HG03460 (cell line): ENCODE measurements at regions not wholly inside any gene's neighbourhood (a gene's known extent, or its start where the extent isn't known, plus 50 kb on each side); places are given as distances from the start of the nearest gene placed in this dataset.

Experiments
- ATAC-seq: cut with Tn5 transposase; IDR thresholded peaks from one replicate; pipeline ENCODE4 v1.9.1; 2021; ENCODE audit not compliant: unreplicated experiment

GRCh38 chr14:87566991-87567390 is 426.0 kb downstream of the GALC start:
- ATAC-seq: no peak

DNA sequence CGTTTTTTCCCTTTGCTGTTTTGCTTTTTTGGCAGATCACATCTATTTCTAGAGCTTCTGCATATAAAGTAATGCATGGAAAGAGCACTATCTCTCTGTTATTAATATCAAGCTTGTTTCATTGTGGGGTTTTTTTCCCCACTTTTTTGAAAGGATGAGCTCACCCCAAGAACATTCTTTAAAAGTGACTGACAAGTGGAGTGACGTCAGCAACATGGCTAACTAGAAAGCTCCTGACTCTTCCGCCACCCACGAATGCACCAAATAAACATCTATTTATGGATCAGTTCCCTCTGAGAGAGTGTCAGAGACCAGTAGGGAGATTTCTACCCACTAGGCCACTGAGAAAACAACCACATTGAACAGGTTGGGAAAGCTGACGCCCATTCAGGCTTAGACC is 445.4 kb downstream of the GALC start:
- no peak for ATAC-seq

DNA sequence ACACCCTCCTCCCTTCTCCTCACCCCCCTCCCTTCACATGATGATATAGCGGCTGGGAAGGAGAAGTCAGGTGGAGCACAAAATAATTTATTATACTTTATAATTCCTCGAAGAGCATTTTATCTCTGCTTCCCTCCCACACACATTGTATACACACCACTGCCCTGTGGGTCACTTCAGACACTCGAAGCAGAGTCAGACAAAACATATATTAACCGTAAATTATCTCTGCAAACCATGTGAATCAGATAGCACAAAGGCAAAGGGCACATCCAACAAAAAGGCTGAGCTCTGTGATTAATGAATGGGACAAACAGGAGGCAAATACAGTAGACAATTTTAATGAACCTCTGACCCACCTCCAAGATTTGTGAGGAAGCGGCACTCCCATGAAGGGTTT is 450.7 kb downstream of the GALC start:
- no peak for ATAC-seq

- ATAC-seq: no peak
Measured at GRCh38 chr14:87540339-87540738, 452.6 kb downstream of the GALC start.

DNA sequence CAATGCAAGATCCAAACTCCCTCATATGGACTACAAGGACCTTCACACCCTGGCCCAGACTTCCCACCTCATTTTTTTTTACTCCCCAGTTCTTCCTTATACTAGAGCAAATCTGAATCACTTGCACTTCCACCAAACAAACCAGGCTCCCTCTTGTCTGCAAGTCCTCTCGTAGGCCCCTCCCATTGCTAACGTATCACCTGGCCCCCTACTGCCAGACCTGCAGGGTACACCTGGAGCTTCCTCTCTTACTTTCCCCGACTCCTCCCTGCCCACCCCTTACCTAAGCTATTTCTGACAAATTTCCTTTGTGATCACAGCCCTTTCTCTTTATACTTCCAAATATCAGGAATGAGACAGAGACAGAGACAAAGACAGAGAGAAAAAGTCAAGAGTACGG is 463.9 kb downstream of the GALC start:
- ATAC-seq: no peak

GRCh38 chr14:87526731-87527130 is 466.3 kb downstream of the GALC start:
- ATAC-seq: no peak

- ATAC-seq: no peak
Measured at GRCh38 chr14:87524011-87524410, 469.0 kb downstream of the GALC start.

GRCh38 chr14:87522575-87522974 is 470.4 kb downstream of the GALC start:
- no peak for ATAC-seq

- no peak for ATAC-seq
Measured at GRCh38 chr14:87508333-87508732, 484.6 kb downstream of the GALC start.

- no peak for ATAC-seq
Measured at GRCh38 chr14:87503711-87504110, 489.3 kb downstream of the GALC start.

DNA sequence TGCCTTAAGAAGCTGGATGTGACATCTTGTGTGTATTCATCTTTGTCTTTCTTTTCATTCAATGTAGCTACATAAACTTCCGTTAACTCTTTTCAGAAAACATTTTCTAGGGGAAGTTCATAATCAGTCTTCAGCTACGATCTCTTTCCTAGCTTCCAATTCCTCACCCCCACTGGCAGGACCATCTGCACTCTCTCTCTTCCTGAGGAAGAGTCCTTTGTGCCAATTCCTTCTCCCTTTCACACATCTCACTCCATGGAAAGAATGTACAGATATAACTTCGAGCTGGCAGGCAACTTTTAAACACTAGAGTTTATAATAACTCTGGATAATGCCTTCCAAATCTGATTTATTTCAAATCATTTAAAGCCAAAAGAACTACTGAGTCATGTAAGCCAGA is 495.7 kb downstream of the GALC start:
- ATAC-seq: no peak

- ATAC-seq: no peak
Measured at GRCh38 chr14:87494010-87494409, 499.0 kb downstream of the GALC start.

GRCh38 chr14:87492561-87492960 is 500.4 kb downstream of the GALC start:
- no peak for ATAC-seq

DNA sequence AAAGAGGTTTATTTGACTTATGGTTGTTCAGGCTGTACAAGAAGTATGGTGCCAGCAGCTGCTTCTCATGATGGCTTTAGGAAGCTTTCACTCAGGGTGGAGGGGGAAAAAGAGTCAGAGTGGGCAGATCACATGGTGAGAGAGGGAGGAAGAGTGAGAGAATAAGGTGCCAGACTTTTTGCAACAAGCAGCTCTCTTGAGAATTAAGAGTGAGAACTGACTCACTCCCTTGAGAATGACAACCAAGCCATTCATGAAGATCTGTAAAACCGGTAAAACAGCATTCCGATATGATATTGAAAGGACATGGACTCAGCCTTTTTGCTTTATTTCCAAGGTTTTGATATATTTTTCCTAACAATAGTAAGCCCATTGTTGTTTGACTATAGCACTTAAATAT is 501.2 kb downstream of the GALC start:
- no peak for ATAC-seq

DNA sequence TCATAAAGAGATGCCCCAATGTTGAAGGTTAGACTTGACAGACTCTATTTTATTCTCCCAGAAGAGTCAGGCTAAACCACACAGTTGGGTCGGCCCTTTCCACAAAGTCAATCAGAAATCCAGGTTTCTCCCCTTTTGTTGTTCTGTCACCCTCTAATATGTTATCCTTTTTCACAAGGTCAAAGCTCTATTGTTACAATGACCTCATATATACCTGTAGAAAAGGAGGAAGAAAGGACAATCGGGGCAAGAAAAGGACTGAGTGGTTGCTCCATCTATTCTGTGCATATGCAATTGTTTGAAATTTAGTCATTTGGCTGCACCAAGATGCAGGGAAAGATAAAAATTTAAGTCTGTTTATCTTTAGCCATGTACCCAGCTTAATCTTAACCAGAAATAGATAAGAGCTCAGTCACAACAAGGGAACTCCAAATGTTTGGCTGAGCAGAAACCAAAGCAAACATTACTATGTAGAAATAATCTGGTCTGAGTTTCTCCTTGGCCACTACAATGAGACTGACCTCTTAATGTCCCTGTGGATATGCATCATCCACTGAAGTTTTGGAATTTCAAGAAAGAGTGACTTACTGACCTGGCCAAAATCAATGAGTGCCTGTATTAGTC is 503.7 kb downstream of the GALC start:
- ATAC-seq: no peak

DNA sequence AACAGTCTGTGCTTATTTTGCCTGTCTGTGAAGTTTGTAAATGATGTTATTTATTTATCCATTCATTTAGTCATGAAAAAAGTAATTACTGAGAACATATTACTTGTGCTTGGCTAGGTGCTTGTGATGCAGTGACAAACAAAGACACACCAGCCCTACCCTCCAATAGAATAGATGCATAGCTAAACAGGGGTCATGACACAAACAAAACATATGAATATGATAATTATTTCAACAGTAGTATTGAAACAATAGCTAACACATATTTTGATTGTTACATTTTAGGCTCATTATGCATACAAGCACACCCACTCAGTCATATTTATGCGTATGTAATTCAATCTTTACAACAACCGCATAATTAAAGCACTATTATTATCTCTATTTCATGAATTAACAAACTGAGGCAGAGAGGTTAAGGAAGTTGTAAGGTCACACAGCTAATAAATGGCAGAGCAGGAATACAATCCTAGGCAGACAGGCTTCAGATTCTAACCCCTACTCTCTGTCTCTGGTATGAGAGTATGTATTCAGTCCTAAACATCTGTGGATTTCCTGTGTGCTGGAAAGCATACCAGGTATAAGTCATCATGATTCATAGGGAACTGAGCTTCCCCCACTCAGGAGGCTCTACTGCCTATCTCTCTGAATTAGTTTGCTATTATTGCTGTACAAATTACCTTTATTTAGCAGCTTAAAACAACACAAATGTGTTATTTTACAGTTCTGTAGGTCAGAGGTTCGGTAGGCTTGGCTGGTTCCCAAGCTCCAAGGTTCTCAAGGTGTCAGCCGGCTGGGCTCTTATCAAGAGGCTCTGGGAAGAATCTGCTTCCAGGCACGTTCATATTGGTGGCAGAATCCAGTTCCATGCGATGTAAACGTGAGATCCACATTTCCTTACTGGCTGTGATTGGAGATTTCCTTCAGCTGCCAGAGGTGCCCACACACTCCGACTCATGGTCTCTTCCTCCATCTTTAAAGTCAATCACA is 509.4 kb downstream of the GALC start:
- ATAC-seq: no peak

- no peak for ATAC-seq
Measured at GRCh38 chr14:87468531-87468930, 524.5 kb downstream of the GALC start.

DNA sequence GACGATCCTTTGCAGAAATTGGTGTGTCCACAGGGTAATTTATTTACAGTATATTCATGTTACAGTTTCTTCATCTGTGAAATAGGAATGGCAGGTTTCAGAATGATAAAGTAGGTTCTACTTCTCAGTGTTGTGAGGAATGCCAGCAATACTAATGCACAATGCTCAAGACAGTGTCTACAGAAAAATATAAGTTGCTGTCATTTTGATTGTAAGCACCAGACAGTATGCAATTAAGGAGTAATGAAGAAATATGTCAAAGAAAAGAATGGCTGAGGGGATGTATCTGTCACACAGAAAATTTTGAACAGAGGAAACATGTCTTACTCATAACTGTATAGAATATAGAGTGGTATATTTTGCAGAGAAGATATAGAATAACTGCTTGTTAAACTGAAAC is 525.4 kb downstream of the GALC start:
- ATAC-seq: no peak

DNA sequence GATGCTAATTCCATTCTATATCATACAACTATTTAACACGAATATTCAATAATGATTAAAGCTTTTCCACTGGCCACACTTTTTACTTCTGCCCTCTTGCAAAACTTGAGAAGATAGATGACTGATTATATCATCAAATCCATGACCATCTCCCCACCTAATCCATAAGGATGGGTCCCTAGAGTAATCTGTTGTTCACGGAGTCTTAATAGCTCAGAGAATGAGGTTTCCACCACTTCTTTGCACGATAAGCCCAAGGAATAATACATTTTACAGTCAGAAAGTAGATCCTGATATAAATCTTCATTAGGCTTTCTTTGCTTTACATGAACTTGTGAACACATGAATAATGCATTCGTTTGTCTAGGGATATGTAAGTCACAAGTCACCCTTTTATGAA is 527.2 kb downstream of the GALC start:
- no peak for ATAC-seq

DNA sequence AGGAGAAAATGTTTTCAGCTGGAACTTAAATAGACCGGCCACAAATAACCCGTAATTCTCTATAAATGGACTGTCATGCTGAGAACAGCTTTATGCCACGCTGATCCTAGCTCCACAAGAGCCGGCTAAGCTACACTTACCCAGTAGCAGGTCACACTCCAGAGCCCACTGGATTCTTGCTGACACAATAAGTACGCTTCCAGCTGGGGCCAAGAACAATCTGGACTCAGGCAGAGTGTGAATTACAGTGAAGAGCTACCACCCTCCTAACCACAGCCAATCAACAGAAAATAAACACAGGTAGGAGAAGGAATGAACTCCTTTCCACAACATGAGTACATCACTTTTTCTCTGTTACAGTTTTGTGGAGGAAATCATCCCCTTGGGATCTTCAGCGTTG is 531.3 kb downstream of the GALC start:
- ATAC-seq: no peak

DNA sequence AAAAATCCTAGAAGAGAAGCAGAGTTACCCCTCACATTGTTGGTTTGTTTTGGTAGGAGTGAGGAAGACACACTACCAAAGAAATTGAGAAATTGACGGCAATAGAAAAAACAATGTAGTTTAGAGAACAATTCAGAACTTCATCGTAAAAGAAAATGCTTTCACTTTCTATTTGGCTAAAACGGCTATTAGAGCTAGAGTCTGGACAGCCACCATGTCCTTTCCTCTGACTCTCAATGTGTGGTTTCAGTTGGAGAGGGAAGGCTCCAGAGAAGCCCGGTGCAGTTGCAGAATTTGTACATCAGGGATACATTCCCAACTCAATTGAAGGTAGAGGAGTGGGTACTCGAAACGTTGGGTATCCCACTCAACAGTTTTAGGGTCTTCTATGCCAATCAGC is 535.3 kb downstream of the GALC start:
- peak; percentile 69 for ATAC-seq

GRCh38 chr14:87450193-87450592 is 542.8 kb downstream of the GALC start:
- no peak for ATAC-seq
